ENCODE measurements at regions not wholly inside any gene's neighbourhood (a gene's known extent, or its start where the extent isn't known, plus 50 kb on each side); places are given as distances from the start of the nearest gene placed in this dataset.
A peak's percentile ranks its signal among the peaks of the same experiment; 100 is the strongest.

- DNase-seq (ENCODE audit: low read depth) = no peak
These were observed 107.0 kb upstream of the EPHA5 start for GRCh38 chr4:65777270-65777669.

- DNase-seq (ENCODE audit: low read depth) = no peak
These were observed 103.3 kb upstream of the EPHA5 start for GRCh38 chr4:65773636-65774035.

DNA sequence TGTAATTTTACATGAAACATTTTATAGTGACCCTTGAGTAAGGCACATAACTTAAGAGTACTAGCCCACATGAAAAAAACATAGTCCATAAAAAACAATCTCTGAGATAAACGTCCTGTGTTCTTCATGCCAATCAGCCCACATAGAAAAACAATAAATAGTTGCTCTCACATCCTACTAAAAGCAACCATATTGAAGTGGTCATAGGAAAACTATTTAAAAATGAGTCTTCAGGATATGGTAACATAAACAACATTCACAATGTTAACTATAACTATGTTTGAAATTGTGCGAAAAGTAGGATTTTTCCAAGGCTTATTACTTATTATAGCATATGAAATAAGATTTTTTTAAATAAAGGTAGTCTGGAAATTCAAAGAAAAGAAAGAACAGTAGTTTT, 77.1 kb upstream of the EPHA5 start:
- DNase-seq (ENCODE audit: low read depth) = peak; percentile 72

GRCh38 chr4:65738134-65738533, 67.8 kb upstream of the EPHA5 start:
- no peak for DNase-seq (ENCODE audit: low read depth)

DNA sequence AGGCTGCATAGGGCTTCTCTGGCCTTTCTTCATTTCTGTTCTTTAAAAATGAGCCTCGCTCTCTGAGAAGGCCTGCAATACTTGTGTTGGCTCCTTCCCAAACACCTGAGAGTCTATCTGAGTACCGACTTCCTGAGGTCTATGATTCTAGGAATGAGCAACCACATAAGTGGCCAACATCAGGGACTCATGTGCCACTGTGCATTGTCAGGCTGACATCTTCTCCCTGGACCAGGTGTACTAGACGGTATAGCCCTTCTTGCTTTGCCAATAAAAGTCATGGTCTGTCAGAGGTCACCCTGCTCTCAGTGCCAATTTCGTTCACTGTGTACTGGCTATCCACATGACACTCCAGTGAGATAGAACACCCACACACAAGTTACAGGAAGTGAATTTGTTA, 67.4 kb upstream of the EPHA5 start:
- DNase-seq (ENCODE audit: low read depth) = no peak

DNA sequence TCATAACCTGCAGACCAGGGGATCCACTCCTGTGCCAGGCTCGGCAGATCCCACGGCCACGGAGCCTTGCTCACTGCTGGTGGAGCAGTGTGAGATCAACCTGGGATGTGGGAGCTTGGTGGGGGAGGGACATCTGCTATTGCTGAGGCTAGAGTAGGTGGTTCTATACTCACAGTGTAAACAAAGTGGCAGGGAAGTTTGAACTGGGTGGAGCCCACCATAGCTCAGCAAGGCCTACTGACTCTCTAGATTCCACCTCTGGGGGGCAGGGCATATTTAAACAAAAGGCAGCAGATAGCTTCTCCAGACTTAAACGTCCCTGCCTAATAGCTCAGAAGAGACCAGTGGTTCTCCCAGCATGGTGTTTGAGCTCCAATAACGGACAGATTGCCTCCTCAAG, 54.7 kb upstream of the EPHA5 start:
- no peak for DNase-seq (ENCODE audit: low read depth)

Data from iris pigment epithelial cell (primary cell).